ENCODE measurements at regions not wholly inside any gene's neighbourhood (a gene's known extent, or its start where the extent isn't known, plus 50 kb on each side); places are given as distances from the start of the nearest gene placed in this dataset.

DNA sequence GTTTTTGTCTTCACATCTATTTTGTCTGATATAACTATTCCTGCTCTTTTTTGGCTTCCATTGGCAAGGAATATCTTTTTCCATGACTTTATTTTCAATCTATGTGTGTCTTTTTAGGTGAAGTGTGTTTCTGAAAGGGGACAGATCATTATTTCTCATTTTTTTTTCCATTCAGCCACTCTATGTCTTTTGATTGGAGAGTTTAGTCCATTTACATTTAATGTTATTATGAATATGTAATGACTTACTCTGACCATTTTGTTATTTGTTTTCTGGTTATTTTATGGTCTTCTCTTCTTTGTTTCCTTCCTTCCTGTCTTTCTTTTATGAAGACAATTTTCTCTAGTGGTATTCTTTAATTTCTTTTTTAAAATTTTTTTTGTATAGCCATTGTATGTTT is 178.6 kb upstream of the CNTN5 start:
- TF ChIP-seq, protein P1, sequence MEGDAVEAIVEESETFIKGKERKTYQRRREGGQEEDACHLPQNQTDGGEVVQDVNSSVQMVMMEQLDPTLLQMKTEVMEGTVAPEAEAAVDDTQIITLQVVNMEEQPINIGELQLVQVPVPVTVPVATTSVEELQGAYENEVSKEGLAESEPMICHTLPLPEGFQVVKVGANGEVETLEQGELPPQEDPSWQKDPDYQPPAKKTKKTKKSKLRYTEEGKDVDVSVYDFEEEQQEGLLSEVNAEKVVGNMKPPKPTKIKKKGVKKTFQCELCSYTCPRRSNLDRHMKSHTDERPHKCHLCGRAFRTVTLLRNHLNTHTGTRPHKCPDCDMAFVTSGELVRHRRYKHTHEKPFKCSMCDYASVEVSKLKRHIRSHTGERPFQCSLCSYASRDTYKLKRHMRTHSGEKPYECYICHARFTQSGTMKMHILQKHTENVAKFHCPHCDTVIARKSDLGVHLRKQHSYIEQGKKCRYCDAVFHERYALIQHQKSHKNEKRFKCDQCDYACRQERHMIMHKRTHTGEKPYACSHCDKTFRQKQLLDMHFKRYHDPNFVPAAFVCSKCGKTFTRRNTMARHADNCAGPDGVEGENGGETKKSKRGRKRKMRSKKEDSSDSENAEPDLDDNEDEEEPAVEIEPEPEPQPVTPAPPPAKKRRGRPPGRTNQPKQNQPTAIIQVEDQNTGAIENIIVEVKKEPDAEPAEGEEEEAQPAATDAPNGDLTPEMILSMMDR (IDR thresholded peaks at IDR 0.05): no peak
- TF ChIP-seq POLR2A (IDR thresholded peaks at IDR 0.05): no peak
- no peak for TF ChIP-seq POLR2AphosphoS5 (IDR thresholded peaks at IDR 0.05)

Data from breast epithelium (tissue), 3 donors.